ENCODE measurements at regions not wholly inside any gene's neighbourhood (a gene's known extent, or its start where the extent isn't known, plus 50 kb on each side); places are given as distances from the start of the nearest gene placed in this dataset.

DNA sequence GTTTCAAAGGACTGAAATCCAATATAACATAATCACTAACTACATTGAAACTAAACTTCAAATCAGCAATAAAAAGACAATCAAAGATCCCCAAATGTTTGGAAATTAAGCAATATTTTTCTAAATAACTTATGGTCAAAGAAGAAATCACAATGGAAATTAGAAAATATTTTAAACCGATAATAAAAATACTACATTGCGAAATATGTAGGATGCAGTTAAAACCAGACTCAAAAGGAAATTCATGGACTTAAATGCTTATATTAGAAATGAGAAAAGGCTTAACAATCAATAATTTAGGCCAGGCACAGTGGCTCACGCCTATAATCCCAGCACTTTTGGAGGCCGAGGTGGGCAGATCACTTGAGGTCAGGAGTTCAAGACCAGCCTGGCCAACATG, 79.0 kb upstream of the HAAO start:
- DNase-seq (ENCODE audit: low read depth), result no peak

- no peak for DNase-seq (ENCODE audit: low read depth)
Observed at GRCh38 chr2:42868874-42869273, 76.5 kb upstream of the HAAO start.

GRCh38 chr2:42868096-42868495, 75.7 kb upstream of the HAAO start:
- DNase-seq (ENCODE audit: low read depth), result no peak

- DNase-seq (ENCODE audit: low read depth), result no peak
Observed at GRCh38 chr2:42867093-42868065, 75.0 kb upstream of the HAAO start.

- no peak for DNase-seq (ENCODE audit: low read depth)
Observed at GRCh38 chr2:42865884-42866881, 73.8 kb upstream of the HAAO start.

- no peak for DNase-seq (ENCODE audit: low read depth)
Observed at GRCh38 chr2:42864641-42865280, 72.4 kb upstream of the HAAO start.

GRCh38 chr2:42864222-42864621, 71.8 kb upstream of the HAAO start:
- DNase-seq (ENCODE audit: low read depth), result no peak

- DNase-seq (ENCODE audit: low read depth), result no peak
Observed at GRCh38 chr2:42863751-42864150, 71.4 kb upstream of the HAAO start.

- no peak for DNase-seq (ENCODE audit: low read depth)
Observed at GRCh38 chr2:42863320-42863719, 70.9 kb upstream of the HAAO start.

DNA sequence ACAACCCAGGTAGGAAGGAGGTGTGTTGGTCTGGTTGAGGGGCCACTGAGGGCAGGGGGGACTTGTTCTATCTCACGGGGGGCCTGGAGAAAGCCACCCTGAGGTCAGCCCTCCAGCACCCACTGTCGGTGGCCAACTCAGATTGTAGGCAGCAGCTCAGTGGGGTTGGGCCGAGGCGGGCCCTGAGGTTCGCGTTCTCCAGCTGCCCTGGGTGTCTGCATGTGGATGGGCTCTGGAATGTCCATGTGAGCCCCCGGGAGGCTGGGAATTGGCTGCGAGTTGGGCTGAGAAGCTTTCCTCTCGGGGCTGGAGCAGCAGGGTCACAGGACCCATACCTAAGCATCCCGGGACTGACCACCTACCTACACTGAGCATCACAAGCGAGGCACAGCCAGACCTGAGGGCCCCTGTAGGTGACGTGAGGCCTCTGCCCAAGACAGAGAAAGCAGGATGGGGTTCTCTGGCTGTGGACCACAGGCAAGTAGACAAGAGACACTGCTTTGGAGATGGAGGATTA, 70.3 kb upstream of the HAAO start:
- DNase-seq (ENCODE audit: low read depth), result no peak

DNA sequence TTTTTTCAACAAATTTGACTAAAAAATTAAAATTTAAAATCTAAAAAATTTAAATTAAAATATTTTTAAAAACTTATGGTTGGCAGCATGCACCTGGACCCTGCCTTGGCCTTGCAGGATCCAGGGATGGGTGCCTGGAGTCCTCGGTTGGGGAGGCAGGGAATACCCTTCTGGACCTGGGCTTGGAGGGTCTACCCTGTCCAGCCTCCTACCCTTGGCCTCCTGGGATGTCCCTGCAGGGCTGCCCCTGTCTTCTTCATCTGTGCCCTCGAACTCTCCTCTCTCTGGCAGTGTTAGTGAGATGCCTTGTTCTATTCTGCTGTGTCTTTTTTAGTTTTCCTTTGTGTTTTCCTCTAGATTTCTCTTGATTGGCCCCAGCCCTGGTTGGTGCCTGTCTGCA, 68.9 kb upstream of the HAAO start:
- DNase-seq (ENCODE audit: low read depth), result no peak

GRCh38 chr2:42860319-42861094, 68.1 kb upstream of the HAAO start:
- DNase-seq (ENCODE audit: low read depth), result no peak

- no peak for DNase-seq (ENCODE audit: low read depth)
Observed at GRCh38 chr2:42859791-42860190, 67.4 kb upstream of the HAAO start.

DNA sequence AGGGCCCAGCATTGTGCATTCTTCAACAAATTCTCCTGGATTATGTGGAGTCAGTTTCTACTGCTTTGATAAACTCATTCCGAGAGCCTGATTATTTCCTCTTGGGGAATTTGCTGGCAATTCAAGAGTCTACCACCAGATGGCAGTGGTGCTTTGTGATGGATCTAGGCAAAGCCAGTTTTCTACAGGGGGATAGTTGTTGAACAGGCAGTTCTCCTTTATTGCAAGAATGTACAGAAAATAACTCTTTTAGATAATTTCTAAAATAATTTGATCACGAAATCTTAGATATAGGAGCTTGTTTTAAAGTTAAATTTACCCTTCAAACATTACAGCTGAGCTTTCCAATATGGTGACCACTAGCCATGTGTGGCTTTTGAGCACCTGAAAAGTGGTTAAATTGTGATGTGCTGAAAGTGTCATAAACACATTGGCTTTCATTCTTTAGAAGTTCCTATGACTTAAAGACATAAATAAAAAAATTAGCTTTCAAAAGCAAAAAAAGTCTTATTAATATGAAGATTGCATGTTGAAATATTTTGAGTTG, 66.7 kb upstream of the HAAO start:
- DNase-seq (ENCODE audit: low read depth), result peak; percentile 38

DNA sequence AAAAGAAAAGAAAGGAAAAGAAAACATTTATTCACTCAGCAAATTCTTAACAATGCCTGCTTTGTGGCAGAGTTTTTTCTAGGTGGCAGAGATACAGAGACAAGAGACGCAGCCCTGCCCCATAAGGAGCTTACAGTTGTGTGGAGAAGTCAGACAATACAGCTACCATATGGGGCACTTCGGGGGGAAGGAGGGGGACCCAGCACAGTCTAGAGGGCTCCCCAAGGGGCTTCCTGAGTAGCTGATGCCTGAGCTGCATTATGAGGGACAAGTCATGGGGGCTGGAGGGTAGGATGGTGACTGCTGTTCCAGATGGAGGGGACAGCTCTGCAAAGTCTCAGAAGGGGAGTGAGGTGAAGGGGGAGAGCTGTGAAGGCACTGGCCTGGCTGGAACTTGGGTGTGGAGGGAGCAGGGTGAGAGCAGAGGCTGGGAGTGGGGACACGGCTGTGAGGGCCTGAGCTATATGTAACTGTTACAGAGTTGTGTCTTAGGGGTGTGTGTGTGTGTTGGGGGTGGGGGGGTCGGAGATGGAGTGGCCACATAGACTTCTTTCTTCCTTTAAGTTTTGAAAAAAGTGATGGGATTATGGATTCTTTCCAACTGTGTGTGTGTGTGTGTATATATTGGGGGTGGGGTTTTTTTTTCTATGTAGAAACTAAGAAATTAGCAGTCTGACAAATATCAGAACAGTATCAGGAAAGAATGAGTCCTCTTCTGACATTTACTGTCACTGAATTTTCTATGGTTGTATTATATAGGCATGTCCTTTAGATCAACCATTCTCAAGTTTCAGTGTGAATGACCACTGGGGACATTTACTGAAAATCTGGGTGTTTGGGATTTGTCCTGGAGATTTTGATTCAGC, 66.0 kb upstream of the HAAO start:
- DNase-seq (ENCODE audit: low read depth), result no peak

DNA sequence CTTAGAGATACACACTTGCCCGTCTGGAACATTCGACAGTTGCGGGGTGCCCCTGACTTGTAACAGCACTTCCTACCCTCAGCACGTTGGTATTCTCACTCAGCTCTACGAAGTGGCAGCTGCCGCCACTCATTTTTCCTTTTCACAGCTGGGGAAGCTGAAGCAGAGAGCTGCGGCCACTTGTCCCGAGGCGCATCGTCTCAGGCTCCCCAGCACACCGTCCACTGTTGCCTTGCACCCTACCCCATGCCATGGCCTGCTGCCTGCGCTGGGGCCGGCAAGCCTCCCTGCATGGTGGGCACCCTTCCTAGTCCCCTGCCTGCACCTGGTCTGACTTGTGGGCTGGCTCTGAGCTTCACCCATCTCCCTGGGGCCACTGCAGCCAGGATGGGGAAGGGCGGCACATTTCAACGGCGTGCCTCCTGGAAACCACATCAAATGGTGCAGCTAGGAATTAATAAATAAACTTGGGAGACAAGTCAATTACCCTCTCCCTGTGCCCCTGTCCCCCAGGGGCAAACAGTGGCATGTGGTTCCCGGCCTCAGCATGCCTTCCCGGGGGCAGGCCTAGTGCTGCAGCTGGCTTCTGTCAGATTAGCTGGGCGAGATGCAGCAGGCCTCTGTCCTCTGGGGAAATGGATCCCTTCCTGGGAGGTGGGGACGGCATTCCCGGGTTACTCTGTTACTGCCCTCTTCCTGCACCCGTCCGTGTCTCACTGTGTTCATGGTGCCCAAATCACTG, 64.7 kb upstream of the HAAO start:
- DNase-seq (ENCODE audit: low read depth), result no peak

DNA sequence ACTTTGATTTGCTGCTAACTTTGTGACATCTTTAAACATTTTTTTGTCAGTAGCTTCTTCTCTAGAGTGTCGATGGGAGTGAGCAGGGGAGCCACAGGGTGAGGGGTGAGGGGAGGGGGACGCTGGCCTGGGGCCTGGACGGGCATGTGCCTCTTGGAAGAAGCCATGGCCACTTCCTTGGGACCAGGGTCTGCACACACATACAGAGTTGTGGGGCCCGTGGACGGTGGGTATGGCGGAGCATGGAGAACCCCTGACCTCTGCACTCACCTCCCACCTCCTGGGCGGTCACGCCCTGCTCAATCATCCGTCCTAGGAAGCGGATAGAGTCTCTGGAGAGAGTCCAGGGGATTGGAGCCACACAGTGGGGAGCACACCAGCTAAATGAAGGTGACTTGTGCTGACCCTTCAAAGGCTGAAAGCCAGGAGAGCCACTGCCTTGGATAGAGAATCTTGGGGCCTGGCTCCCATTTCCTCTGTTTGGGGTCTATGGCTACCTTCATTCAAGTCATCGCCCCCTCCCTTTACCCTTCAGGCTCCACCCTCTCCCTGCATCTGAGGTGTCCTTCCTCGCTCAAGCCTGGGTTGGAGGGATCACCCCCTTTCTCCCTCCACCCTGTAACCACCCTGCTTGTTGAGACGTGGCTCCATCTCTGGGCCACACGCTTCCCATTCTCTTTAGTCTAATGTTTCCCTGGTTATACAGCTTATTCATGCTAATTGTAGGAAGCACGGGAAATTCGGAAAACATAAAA, 63.9 kb upstream of the HAAO start:
- no peak for DNase-seq (ENCODE audit: low read depth)

- no peak for DNase-seq (ENCODE audit: low read depth)
Observed at GRCh38 chr2:42855221-42855970, 63.0 kb upstream of the HAAO start.
